H1 (cell line): ENCODE measurements at regions not wholly inside any gene's neighbourhood (a gene's known extent, or its start where the extent isn't known, plus 50 kb on each side); places are given as distances from the start of the nearest gene placed in this dataset.

Experiments used
- CTCF ChIA-PET: fragments of 300-600 bp; sonication (Branson Sonifier 250); formaldehyde crosslinking; loops from one replicate; lab custom pipeline; 2021; ENCODE audit not compliant: partially characterized antibody; lab: Charles Lee
- POLR2A ChIA-PET: fragments of 300-600 bp; sonication (Branson Sonifier 250); formaldehyde crosslinking; loops from one replicate; lab custom pipeline; 2021; ENCODE audit warnings: inconsistent platforms; ENCODE audit not compliant: partially characterized antibody; lab: Charles Lee
- DNase-seq, 2 experiments: peaks; one replicate each; pipeline versions ENCODE4 v3.0.0 to v3.0.0-alpha.2; 2010 to 2022; ENCODE audit warnings: low spot score in 2 of 2, low read depth in 1 of 2, mixed read lengths in 1 of 2
- FAIRE-seq: peaks from 2 replicates; lab custom pipeline; 2011; peaks lifted over from hg19 to GRCh38; lab: Jason Lieb, UNC
- H2AFZ ChIP-seq: 2 replicates; pipeline ENCODE4 v1.8.1; 2012; ENCODE audit warnings: low read length, inconsistent platforms
- H2AK5ac ChIP-seq: 2 replicates; pipeline ENCODE4 v1.6.1; 2013; ENCODE audit warnings: low read depth, low read length
- H2BK120ac ChIP-seq: replicated peaks from 2 replicates; pipeline ENCODE3; 2013; ENCODE audit warnings: low read depth, low read length, inconsistent platforms
- H2BK12ac ChIP-seq: 2 replicates; pipeline ENCODE4 v1.6.1; 2013; ENCODE audit warnings: low read depth, low read length
- H2BK15ac ChIP-seq: 2 replicates; pipeline ENCODE4 v1.6.1; 2013; ENCODE audit warnings: low read length
- H2BK20ac ChIP-seq: 2 replicates; pipeline ENCODE4 v1.6.1; 2013; ENCODE audit warnings: low read length
- H2BK5ac ChIP-seq: 2 replicates; pipeline ENCODE4 v1.6.1; 2013; ENCODE audit warnings: low read depth, low read length
- H3K14ac ChIP-seq: 2 replicates; pipeline ENCODE4 v1.6.1; 2013; ENCODE audit warnings: inconsistent platforms; ENCODE audit not compliant: insufficient read length
- H3K18ac ChIP-seq: 2 replicates; pipeline ENCODE4 v1.6.1; 2013; ENCODE audit warnings: low read length; ENCODE audit errors: extremely low read depth
- H3K23ac ChIP-seq: 2 replicates; pipeline ENCODE4 v1.6.1; 2013; ENCODE audit warnings: inconsistent platforms; ENCODE audit not compliant: insufficient read length
- H3K23me2 ChIP-seq: 2 replicates; pipeline ENCODE4 v1.6.1; 2013; ENCODE audit warnings: low read depth, low read length
- H3K27ac ChIP-seq: 2 replicates; pipeline ENCODE4 v1.6.1; 2011; ENCODE audit warnings: low read depth, low read length, inconsistent platforms
- H3K27me3 ChIP-seq, 4 experiments: replicated peaks in 1 of 4; 1 replicate in 1 of 4; 2 replicates in 3 of 4; pipeline versions ENCODE4 v1.6.1 to v1.8.1; 2011 to 2013; ENCODE audit warnings: low read length in 3 of 4, mild to moderate bottlenecking in 3 of 4, inconsistent platforms in 2 of 4, mixed read lengths in 2 of 4, moderate library complexity in 1 of 4; ENCODE audit not compliant: control insufficient read depth in 3 of 4, insufficient read depth in 3 of 4; ENCODE audit errors: extremely low read depth in 1 of 4
- H3K36me3 ChIP-seq, 4 experiments: 2 replicates each; pipeline versions ENCODE4 v1.6.1 to v1.8.1; 2011 to 2013; ENCODE audit warnings: mild to moderate bottlenecking in 4 of 4, low read length in 3 of 4, moderate library complexity in 2 of 4, control low read depth in 1 of 4, inconsistent platforms in 1 of 4; ENCODE audit not compliant: insufficient read depth in 4 of 4, control insufficient read depth in 2 of 4
- H3K4ac ChIP-seq: replicated peaks from 2 replicates; pipeline ENCODE3; 2013; ENCODE audit warnings: low read length, low read depth, mixed read lengths, inconsistent platforms; ENCODE audit not compliant: insufficient read length
- H3K4me1 ChIP-seq, 4 experiments: replicated peaks in 1 of 4; 1 replicate in 1 of 4; 2 replicates in 3 of 4; pipeline versions ENCODE4 v1.6.1 to v1.8.1; 2011 to 2013; ENCODE audit warnings: low read length in 3 of 4, inconsistent platforms in 2 of 4, mixed read lengths in 1 of 4; ENCODE audit not compliant: insufficient read depth in 4 of 4, control insufficient read depth in 3 of 4
- H3K4me2 ChIP-seq, 2 experiments: 2 replicates each; pipeline versions ENCODE4 v1.6.1 to v1.8.1; 2011 to 2013; ENCODE audit warnings: low read depth in 2 of 2, low read length in 2 of 2, control low read depth in 1 of 2, inconsistent platforms in 1 of 2, mild to moderate bottlenecking in 1 of 2; ENCODE audit not compliant: insufficient read depth in 1 of 2
- H3K4me3 ChIP-seq, 4 experiments: fragments of 200-600, 300-600 bp in 1 of 4; sonication (generic), shearing (Covaris generic), sonication (Bioruptor Twin) in 1 of 4; 2 replicates each; pipeline versions ENCODE4 v1.5.1 to v1.8.1; 2011 to 2016; ENCODE audit warnings: low read length in 4 of 4, low read depth in 3 of 4, control low read depth in 2 of 4, inconsistent platforms in 2 of 4, mild to moderate bottlenecking in 2 of 4, mixed read lengths in 1 of 4, moderate library complexity in 1 of 4; ENCODE audit not compliant: insufficient read depth in 2 of 4; ENCODE audit errors: extremely low read depth in 1 of 4
- H3K56ac ChIP-seq: replicated peaks from 2 replicates; pipeline ENCODE3; 2013; ENCODE audit warnings: low read depth, mild to moderate bottlenecking, mixed read lengths, low read length, inconsistent platforms; ENCODE audit not compliant: insufficient read length
- H3K79me1 ChIP-seq: 2 replicates; pipeline ENCODE4 v1.6.1; 2013; ENCODE audit warnings: low read depth, low read length, control low read depth
- H3K79me2 ChIP-seq, 2 experiments: 2 replicates each; pipeline versions ENCODE4 v1.6.1 to v1.8.1; 2012 to 2013; ENCODE audit warnings: low read length in 2 of 2, mild to moderate bottlenecking in 2 of 2, inconsistent platforms in 1 of 2; ENCODE audit not compliant: insufficient read depth in 2 of 2, control insufficient read depth in 1 of 2
- H3K9ac ChIP-seq, 4 experiments: replicated peaks in 1 of 4; 1 replicate in 1 of 4; 2 replicates in 3 of 4; pipeline versions ENCODE4 v1.6.1 to v1.8.1; 2011 to 2013; ENCODE audit warnings: low read depth in 3 of 4, low read length in 3 of 4, control low read depth in 2 of 4, mild to moderate bottlenecking in 2 of 4, moderate library complexity in 2 of 4, inconsistent platforms in 1 of 4; ENCODE audit errors: extremely low read depth in 1 of 4
- H3K9me3 ChIP-seq, 2 experiments: 2 replicates each; pipeline versions ENCODE4 v1.6.1 to v1.8.1; 2012 to 2013; ENCODE audit warnings: mild to moderate bottlenecking in 2 of 2, moderate library complexity in 2 of 2, control low read depth in 1 of 2, inconsistent platforms in 1 of 2, low read depth in 1 of 2, low read length in 1 of 2, mixed read lengths in 1 of 2; ENCODE audit not compliant: insufficient read depth in 2 of 2
- H4K20me1 ChIP-seq, 2 experiments: replicated peaks in 1 of 2; 2 replicates each; pipeline versions ENCODE3 to v1.8.1; 2011 to 2013; ENCODE audit warnings: inconsistent platforms in 2 of 2, low read length in 2 of 2, mild to moderate bottlenecking in 1 of 2; ENCODE audit not compliant: insufficient read depth in 2 of 2, control insufficient read depth in 1 of 2
- H4K5ac ChIP-seq: 2 replicates; pipeline ENCODE4 v1.6.1; 2013; ENCODE audit warnings: low read length, low read depth, mixed read lengths, inconsistent platforms; ENCODE audit not compliant: insufficient read length
- H4K8ac ChIP-seq: 2 replicates; pipeline ENCODE4 v1.8.0; 2013; ENCODE audit warnings: mild to moderate bottlenecking, moderate library complexity, low read length, inconsistent platforms; ENCODE audit not compliant: insufficient read depth; ENCODE audit errors: extremely low read depth
- H4K91ac ChIP-seq: replicated peaks from 2 replicates; pipeline ENCODE3; 2013; ENCODE audit warnings: low read length, mixed read lengths, inconsistent platforms; ENCODE audit not compliant: insufficient read length
- GTF2F1 ChIP-seq: IDR thresholded peaks from 2 replicates; pipeline ENCODE4 v1.6.1; 2012; ENCODE audit warnings: low read depth, low read length, improper control_type of control experiment, borderline replicate concordance
- HDAC2 ChIP-seq, 2 experiments: fragments of 300-600 bp in 1 of 2; sonication (generic) in 1 of 2; IDR thresholded peaks; 2 replicates each; pipeline ENCODE4 v1.6.1; 2011 to 2012; ENCODE audit warnings: low read depth in 2 of 2, low read length in 2 of 2, mild to moderate bottlenecking in 2 of 2, moderate library complexity in 2 of 2, borderline replicate concordance in 1 of 2, inconsistent platforms in 1 of 2
- NRF1 ChIP-seq: IDR thresholded peaks from 2 replicates; pipeline ENCODE4 v1.6.1; 2011; ENCODE audit warnings: mild to moderate bottlenecking, low read depth, low read length, improper control_type of control experiment
- TAF1 ChIP-seq: IDR thresholded peaks from 2 replicates; pipeline ENCODE4 v1.6.1; 2011; ENCODE audit warnings: mild to moderate bottlenecking, low read depth, low read length
- WGBS, 2 experiments: shearing (Covaris generic) in 1 of 2; methylation state at CpG; one replicate each; pipeline versions ENCODE4 v1.1.6 to v1.1.7; 2013 to 2015; ENCODE audit warnings: low lambda C conversion rate in 2 of 2, mixed read lengths in 2 of 2, inconsistent platforms in 1 of 2, low coverage in 1 of 2, missing lambda C conversion rate in 1 of 2; ENCODE audit not compliant: insufficient replicate concordance in 2 of 2, insufficient coverage in 1 of 2, insufficient read length in 1 of 2; ENCODE audit errors: extremely low coverage in 1 of 2, missing lambda C conversion rate in 1 of 2; 5-methylcytosine and 5-hydroxymethylcytosine counted together

DNA sequence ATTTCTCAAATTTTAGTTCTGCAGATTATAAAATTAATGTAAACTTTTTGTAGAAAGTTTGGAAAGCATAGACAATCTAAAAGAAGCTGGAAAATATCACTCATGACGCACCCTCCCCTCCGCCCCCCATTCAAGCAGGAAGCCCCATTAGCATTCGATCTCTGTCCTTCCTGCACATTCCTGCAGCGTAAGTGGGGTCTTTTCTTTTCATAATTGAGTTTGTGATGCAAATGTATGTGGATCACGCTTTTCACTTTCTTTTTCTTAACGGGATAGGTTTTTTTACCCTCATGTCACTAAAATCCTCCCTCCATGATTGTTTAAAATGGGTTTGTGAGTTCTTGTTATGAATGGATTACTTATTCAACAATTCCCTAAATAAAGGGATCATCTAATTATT is 181.7 kb upstream of the HDAC4 start:
- Histone ChIP-seq H4K91ac (no peak overlapping the region), H2BK5ac (no peak overlapping the region), H3K4ac (no peak overlapping the region), H3K14ac (no peak overlapping the region), H4K5ac (no peak overlapping the region), H3K56ac (no peak overlapping the region), H2AK5ac (no peak overlapping the region), H2BK20ac (no peak overlapping the region), H3K27ac (no peak overlapping the region), H2BK12ac (no peak overlapping the region), H4K8ac (no peak overlapping the region), H2BK120ac (no peak overlapping the region), H3K9me3 (peaks cover 0 to under 1% of the 10 kb centered on the region in 2 experiments; a peak in 1 of 4 replicates), H3K79me1 (no peaks in the 10 kb centered on the region), H3K4me1 (no peaks in the 10 kb centered on the region; a peak in 1 of 7 replicates), H4K20me1 (no peaks in the 10 kb centered on the region), H3K4me2 (no peak overlapping the region), H2AFZ (no peak overlapping the region), H2BK15ac (no peak overlapping the region), H3K79me2 (no peaks in the 10 kb centered on the region), H3K36me3 (no peaks in the 10 kb centered on the region), H3K18ac (no peak overlapping the region), H3K27me3 (no peaks in the 10 kb centered on the region), H3K23ac (no peak overlapping the region), H3K9ac (no peak overlapping the region), H3K4me3 (no peak overlapping the region), H3K23me2 (no peaks in the 10 kb centered on the region)
- FAIRE-seq, result no peak
- no peak for DNase-seq
- TF ChIP-seq NRF1, result no peak
- TF ChIP-seq HDAC2 (IDR thresholded peaks at IDR 0.05; ENCODE audit: borderline replicate concordance in 1 of 2, low read depth in 2 of 2, low read length in 2 of 2), result no peak
- no peak for TF ChIP-seq TAF1
- TF ChIP-seq GTF2F1, result no peak
- ChIA-PET POLR2A (no interaction called here), CTCF (no interaction called here)
- WGBS, 2 experiments, result 78% methylated on average over 6 of the region's 6 CpGs; no CpG with 5 or more reads in 1 of the 2 experiments
